PC-3 (cell line): ENCODE measurements at regions not wholly inside any gene's neighbourhood (a gene's known extent, or its start where the extent isn't known, plus 50 kb on each side); places are given as distances from the start of the nearest gene placed in this dataset.
A peak's percentile ranks its signal among the peaks of the same experiment; 100 is the strongest.

Source experiments
- ATAC-seq: fragments of 200-7000 bp; cut with Tn5 transposase; 2 replicates; pipeline ENCODE4 v1.9.1; 2020; ENCODE audit warnings: mild to moderate bottlenecking, moderate library complexity
- BruUV-seq: library from RNA; stranded (reverse); fragments of 400-500 nt; replicated peaks from 2 replicates; lab custom pipeline; 2021; lab: Mats Ljungman, UMichigan
- CTCF ChIA-PET: fragments of 300-600 bp; sonication (Branson Sonifier 250); formaldehyde crosslinking; loops from one replicate; lab custom pipeline; 2022; ENCODE audit warnings: antibody characterized with exemption; lab: Charles Lee
- POLR2A ChIA-PET: fragments of 300-600 bp; sonication (Branson Sonifier 250); formaldehyde crosslinking; loops from one replicate; lab custom pipeline; 2022; ENCODE audit warnings: antibody characterized with exemption; ENCODE audit not compliant: unreplicated experiment; lab: Charles Lee
- DNase-seq: peaks from one replicate; pipeline ENCODE4 v3.0.0-alpha.2; 2015
- H2AFZ ChIP-seq: fragments of 300-600 bp; sonication (generic); 2 replicates; pipeline ENCODE4 v1.6.0; 2016; ENCODE audit warnings: antibody characterized with exemption, low read length
- H3F3A ChIP-seq: fragments of 300-600 bp; sonication (generic); one replicate; pipeline ENCODE4 v1.6.0; 2017; ENCODE audit warnings: antibody characterized with exemption, low read length, control low read depth, mild to moderate bottlenecking; ENCODE audit not compliant: unreplicated experiment
- H3K27ac ChIP-seq: fragments of 300-600 bp; sonication (generic); 2 replicates; pipeline ENCODE4 v1.5.1; 2016; ENCODE audit warnings: mild to moderate bottlenecking, low read length
- H3K27me3 ChIP-seq: fragments of 300-600 bp; sonication (generic); 2 replicates; pipeline ENCODE4 v1.6.1; 2016; ENCODE audit warnings: low read length, mixed read lengths
- H3K36me3 ChIP-seq: fragments of 300-600 bp; sonication (generic); 2 replicates; pipeline ENCODE4 v1.6.1; 2016; ENCODE audit warnings: low read depth, mixed run types, low read length, mixed read lengths
- H3K4me1 ChIP-seq: fragments of 300-600 bp; sonication (generic); 2 replicates; pipeline ENCODE4 v1.5.1; 2016; ENCODE audit warnings: low read length; ENCODE audit not compliant: insufficient read depth
- H3K4me2 ChIP-seq: fragments of 300-600 bp; sonication (generic); 2 replicates; pipeline ENCODE4 v1.6.0; 2016; ENCODE audit warnings: low read length
- H3K4me3 ChIP-seq: fragments of 300-600 bp; sonication (generic); 2 replicates; pipeline ENCODE4 v1.5.1; 2016; ENCODE audit warnings: mild to moderate bottlenecking, low read length, mixed read lengths
- H3K79me2 ChIP-seq: fragments of 300-600 bp; sonication (generic); 2 replicates; pipeline ENCODE4 v1.6.1; 2017; ENCODE audit warnings: low read length, mixed read lengths
- H3K9ac ChIP-seq: fragments of 300-600 bp; sonication (generic); 2 replicates; pipeline ENCODE4 v1.6.0; 2016; ENCODE audit warnings: mild to moderate bottlenecking, low read length
- H3K9me2 ChIP-seq: fragments of 300-600 bp; sonication (generic); replicated peaks from 2 replicates; pipeline ENCODE4 v1.6.1; 2016; ENCODE audit warnings: mixed run types, low read length, mixed read lengths
- H3K9me3 ChIP-seq: fragments of 300-600 bp; sonication (generic); 2 replicates; pipeline ENCODE4 v1.6.1; 2016; ENCODE audit warnings: low read length, mixed read lengths
- H4K20me1 ChIP-seq: fragments of 300-600 bp; sonication (generic); 2 replicates; pipeline ENCODE4 v1.6.1; 2016; ENCODE audit warnings: low read length, mixed read lengths
- EZH2 ChIP-seq: fragments of 300-600 bp; sonication (generic); IDR thresholded peaks from one replicate; pipeline ENCODE4 v1.6.1; 2017; ENCODE audit warnings: antibody characterized with exemption, mild to moderate bottlenecking, low read length; ENCODE audit not compliant: unreplicated experiment
- EZH2phosphoT487 ChIP-seq: fragments of 300-600 bp; sonication (generic); IDR thresholded peaks from 2 replicates; pipeline ENCODE4 v1.6.1; 2018; ENCODE audit warnings: mild to moderate bottlenecking, antibody characterized with exemption, low read length, borderline replicate concordance
- intact Hi-C: fragments of 100-400 bp; cut with micrococcal nuclease; formaldehyde crosslinking; loops from 2 replicates; pipeline ENCODE4 v1.9.0; 2023
- TF ChIP-seq, protein P1 (sequence below): fragments of 300-600 bp; sonication (generic); conservative IDR thresholded peaks from 2 replicates; pipeline ENCODE4 v1.5.1; 2017; ENCODE audit warnings: antibody characterized with exemption, low read depth, mild to moderate bottlenecking, low read length

DNA sequence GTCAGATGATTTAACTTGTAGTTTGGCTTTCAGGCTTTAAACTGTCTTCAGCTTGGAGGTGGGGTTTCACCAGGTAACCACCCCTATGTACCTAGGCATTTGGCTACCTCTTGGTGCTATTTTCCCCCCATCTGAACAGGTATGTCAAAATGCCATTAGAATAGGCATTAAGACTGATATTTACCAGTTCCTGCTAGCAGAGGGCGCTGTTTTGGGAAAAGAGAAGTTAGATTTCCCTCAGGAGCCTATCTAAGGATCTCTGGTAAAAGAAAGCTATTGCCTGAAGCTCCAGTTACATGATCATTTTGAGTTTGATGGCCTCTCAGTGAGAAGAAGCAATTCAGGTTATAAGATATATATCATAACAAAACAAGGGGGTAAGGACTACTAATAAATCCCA lies 879.1 kb downstream of the SH3BGRL start:
- TF ChIP-seq EZH2phosphoT487 = no peak
- TF ChIP-seq, protein P1, sequence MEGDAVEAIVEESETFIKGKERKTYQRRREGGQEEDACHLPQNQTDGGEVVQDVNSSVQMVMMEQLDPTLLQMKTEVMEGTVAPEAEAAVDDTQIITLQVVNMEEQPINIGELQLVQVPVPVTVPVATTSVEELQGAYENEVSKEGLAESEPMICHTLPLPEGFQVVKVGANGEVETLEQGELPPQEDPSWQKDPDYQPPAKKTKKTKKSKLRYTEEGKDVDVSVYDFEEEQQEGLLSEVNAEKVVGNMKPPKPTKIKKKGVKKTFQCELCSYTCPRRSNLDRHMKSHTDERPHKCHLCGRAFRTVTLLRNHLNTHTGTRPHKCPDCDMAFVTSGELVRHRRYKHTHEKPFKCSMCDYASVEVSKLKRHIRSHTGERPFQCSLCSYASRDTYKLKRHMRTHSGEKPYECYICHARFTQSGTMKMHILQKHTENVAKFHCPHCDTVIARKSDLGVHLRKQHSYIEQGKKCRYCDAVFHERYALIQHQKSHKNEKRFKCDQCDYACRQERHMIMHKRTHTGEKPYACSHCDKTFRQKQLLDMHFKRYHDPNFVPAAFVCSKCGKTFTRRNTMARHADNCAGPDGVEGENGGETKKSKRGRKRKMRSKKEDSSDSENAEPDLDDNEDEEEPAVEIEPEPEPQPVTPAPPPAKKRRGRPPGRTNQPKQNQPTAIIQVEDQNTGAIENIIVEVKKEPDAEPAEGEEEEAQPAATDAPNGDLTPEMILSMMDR = peak; percentile 39
- no peak for TF ChIP-seq EZH2
- Histone ChIP-seq H2AFZ (no peak overlapping the region), H3K4me3 (no peak overlapping the region), H3K9me3 (no peaks in the 10 kb centered on the region), H3K27me3 (no peaks in the 10 kb centered on the region), H3K4me2 (no peak overlapping the region), H3K4me1 (no peaks in the 10 kb centered on the region), H3F3A (no peaks in the 10 kb centered on the region), H3K36me3 (no peaks in the 10 kb centered on the region), H4K20me1 (no peaks in the 10 kb centered on the region), H3K9ac (no peak overlapping the region), H3K27ac (no peak overlapping the region), H3K79me2 (no peaks in the 10 kb centered on the region), H3K9me2 (no peaks in the 10 kb centered on the region)
- ATAC-seq = no peak
- DNase-seq = peak; percentile 21
- BruUV-seq = no TSS peak
- ChIA-PET POLR2A (no interaction called here), CTCF (no interaction called here)
- intact Hi-C loops = no loop called here

DNA sequence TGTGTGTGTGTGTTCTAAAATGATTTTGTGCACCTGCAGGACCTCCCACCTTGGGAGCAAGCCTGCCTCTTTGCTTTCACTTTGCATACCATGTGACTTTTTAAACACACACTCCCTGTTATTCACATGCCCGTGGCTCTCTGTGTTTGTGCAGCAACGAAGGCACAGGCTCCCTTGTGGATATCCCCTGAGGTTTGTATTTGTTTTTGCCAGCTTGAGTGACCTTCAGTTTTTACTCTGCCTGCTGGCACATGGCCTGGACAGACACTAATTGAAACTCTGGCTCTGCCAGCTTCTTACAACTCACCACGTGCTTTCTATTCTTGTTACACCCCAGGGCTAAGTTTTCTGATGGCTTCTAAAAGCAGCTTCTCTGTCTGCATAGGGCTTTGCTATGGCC lies 885.8 kb downstream of the SH3BGRL start:
- TF ChIP-seq EZH2 = no peak
- TF ChIP-seq, protein P1 = no peak
- TF ChIP-seq EZH2phosphoT487 = no peak
- H4K20me1 ChIP-seq = no peaks in the 10 kb centered on the region
- no peak overlapping the region for H2AFZ ChIP-seq
- no peaks in the 10 kb centered on the region for H3F3A ChIP-seq
- POLR2A ChIA-PET = no interaction called here
- no peaks in the 10 kb centered on the region for H3K9me3 ChIP-seq
- H3K9ac ChIP-seq = no peak overlapping the region
- intact Hi-C loops = no loop called here
- no peaks in the 10 kb centered on the region for H3K36me3 ChIP-seq
- no peaks in the 10 kb centered on the region for H3K4me1 ChIP-seq
- H3K9me2 ChIP-seq = no peaks in the 10 kb centered on the region
- CTCF ChIA-PET = no interaction called here
- no peaks in the 10 kb centered on the region for H3K27me3 ChIP-seq
- no peak overlapping the region for H3K27ac ChIP-seq
- no peaks in the 10 kb centered on the region for H3K79me2 ChIP-seq
- H3K4me3 ChIP-seq = no peak overlapping the region
- BruUV-seq = no TSS peak
- ATAC-seq (no peak; the same call in 1 of the 2 replicates), DNase-seq (no peak)
- no peak overlapping the region for H3K4me2 ChIP-seq

DNA sequence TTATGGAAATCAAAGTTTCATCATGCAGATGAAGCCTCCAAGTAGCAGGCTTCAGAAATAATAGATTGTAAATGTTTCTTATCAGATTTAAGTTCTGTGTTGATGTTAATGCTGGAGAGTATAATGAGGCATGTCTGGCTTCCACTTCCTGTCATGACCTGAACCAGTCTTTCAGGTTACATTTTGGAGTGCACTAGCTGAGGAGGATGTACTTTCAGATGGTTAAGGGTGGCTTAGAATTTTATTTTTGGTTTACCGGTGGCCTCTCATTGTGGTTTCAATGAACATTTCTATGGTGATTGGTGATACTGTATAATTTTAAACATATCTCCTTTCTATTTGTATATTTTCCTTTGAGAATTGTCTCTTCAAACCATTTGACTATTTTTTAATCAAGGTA lies 890.4 kb downstream of the SH3BGRL start:
- intact Hi-C loops = no loop called here
- POLR2A ChIA-PET = no interaction called here
- BruUV-seq = no TSS peak

More for the DNA sequence above, 890.4 kb downstream of the SH3BGRL start:
- Histone ChIP-seq H3K36me3 (no peaks in the 10 kb centered on the region), H3K27me3 (no peaks in the 10 kb centered on the region), H3K9me3 (no peaks in the 10 kb centered on the region), H2AFZ (no peak overlapping the region), H3K79me2 (no peaks in the 10 kb centered on the region), H3F3A (no peaks in the 10 kb centered on the region), H3K4me1 (no peaks in the 10 kb centered on the region), H3K9me2 (no peaks in the 10 kb centered on the region), H3K4me3 (no peak overlapping the region), H4K20me1 (no peaks in the 10 kb centered on the region), H3K9ac (no peak overlapping the region), H3K4me2 (no peak overlapping the region), H3K27ac (no peak overlapping the region)
- TF ChIP-seq EZH2 (no peak), EZH2phosphoT487 (no peak)
- TF ChIP-seq, protein P1 = no peak
- DNase-seq = no peak
- CTCF ChIA-PET = no interaction called here
- no peak for ATAC-seq
